ENCODE measurements at regions not wholly inside any gene's neighbourhood (a gene's known extent, or its start where the extent isn't known, plus 50 kb on each side); places are given as distances from the start of the nearest gene placed in this dataset.

GRCh38 chr2:5515693-5516092, 176.5 kb upstream of the SOX11 start:
- TF ChIP-seq EZH2phosphoT487 (IDR thresholded peaks at IDR 0.05; ENCODE audit: low read depth) (no peak), CTCF (IDR thresholded peaks at IDR 0.05; ENCODE audit: low read depth, low read length) (no peak)

Data from OCI-LY3 (cell line).